ENCODE measurements at regions not wholly inside any gene's neighbourhood (a gene's known extent, or its start where the extent isn't known, plus 50 kb on each side); places are given as distances from the start of the nearest gene placed in this dataset.
"Not testable (repeated sequence)": the region's sequence is repeated elsewhere in the genome, so short reads cannot be mapped to it uniquely, and the experiment has no call there.

DNA sequence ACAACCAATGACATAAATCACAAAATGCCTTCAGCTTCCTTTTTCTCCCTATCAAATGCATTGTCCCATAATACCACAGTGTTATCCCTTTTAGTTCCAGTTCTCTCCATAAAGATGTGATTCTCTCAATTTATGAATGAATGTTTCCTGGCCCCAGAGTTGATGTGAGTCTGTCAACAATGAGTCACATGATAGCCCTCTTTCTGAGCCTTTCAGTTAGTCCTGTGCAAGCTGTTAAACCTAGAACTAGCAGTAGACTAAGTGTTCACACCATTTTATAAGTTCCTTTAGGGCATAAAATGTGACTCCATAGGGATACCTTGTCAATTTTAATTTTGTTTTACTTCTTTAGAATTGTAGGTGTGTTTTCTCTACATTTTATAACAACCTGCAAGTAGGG is 129.5 kb downstream of the PABPC4L start:
- no peak overlapping the region for H3K4me3 ChIP-seq (ENCODE audit: low read depth, low read length)
- DNase-seq (ENCODE audit: low read depth), result no peak
- TF ChIP-seq, protein P1, sequence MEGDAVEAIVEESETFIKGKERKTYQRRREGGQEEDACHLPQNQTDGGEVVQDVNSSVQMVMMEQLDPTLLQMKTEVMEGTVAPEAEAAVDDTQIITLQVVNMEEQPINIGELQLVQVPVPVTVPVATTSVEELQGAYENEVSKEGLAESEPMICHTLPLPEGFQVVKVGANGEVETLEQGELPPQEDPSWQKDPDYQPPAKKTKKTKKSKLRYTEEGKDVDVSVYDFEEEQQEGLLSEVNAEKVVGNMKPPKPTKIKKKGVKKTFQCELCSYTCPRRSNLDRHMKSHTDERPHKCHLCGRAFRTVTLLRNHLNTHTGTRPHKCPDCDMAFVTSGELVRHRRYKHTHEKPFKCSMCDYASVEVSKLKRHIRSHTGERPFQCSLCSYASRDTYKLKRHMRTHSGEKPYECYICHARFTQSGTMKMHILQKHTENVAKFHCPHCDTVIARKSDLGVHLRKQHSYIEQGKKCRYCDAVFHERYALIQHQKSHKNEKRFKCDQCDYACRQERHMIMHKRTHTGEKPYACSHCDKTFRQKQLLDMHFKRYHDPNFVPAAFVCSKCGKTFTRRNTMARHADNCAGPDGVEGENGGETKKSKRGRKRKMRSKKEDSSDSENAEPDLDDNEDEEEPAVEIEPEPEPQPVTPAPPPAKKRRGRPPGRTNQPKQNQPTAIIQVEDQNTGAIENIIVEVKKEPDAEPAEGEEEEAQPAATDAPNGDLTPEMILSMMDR (IDR thresholded peaks at IDR 0.05; ENCODE audit: low read depth, low read length, missing control alignments), result no peak

DNA sequence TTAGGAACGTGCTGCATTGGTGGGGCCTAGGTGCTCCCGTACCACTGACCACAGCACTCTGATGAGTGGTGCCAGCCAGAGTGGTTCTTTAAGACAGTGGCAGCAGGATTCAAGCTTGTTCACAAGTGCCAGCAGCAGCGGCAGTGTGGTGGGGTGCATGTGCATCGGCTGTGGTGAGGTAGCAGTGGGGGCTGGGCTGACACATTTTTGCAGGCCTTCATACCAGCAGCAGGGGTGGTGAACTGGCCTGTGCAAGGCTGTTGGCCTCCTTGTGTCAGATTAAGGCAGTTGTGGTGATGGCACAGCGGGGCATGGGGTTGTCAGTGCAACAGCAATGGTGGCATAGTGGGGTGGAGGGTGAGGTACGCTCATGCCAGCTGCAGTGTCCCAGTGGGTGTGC is 131.4 kb downstream of the PABPC4L start:
- no peak for DNase-seq (ENCODE audit: low read depth)
- TF ChIP-seq, protein P1 (IDR thresholded peaks at IDR 0.05; ENCODE audit: low read depth, low read length, missing control alignments), result no peak
- no peak overlapping the region for H3K4me3 ChIP-seq (ENCODE audit: low read depth, low read length)

DNA sequence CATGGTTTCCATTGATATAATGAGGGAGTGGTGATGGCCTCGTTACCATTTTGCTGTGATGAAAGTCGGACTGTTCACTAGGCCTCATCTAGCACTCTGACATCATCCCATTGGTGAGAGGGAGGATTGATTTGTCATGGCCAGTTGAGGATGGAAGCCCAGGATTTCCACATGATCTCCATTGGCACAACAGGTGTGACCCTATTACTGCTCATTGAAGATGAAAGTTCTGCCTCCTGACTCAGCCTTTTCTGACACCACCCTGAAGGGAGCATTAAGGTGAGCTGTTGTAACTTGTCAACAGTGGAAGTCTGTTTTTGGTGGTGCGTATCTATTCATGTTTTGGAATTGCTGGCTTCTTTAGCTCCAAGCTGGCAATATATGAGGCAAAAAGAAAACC is 144.2 kb downstream of the PABPC4L start:
- H3K4me3 ChIP-seq (ENCODE audit: low read depth, low read length), result no peak overlapping the region
- DNase-seq (ENCODE audit: low read depth), result no peak
- TF ChIP-seq, protein P1 (IDR thresholded peaks at IDR 0.05; ENCODE audit: low read depth, low read length, missing control alignments), result no peak

DNA sequence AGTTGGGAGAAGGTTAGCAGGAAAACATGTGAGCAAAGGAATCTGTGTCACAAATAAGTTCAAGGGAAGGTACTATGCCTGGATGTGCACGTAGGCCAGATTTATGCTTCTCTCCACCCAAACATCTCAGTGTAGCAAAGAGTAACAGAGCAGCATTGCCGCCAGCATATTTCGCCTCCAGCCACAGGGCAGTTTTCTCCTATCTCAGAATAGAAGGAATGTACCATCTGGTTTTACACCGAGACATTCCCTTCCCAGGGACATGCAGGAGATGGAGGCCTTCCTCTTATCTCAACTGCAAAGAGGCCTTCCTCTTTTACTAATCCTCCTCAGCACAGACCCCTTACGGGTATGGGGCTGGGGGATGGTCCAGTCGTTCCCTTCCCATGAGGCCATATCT is 155.4 kb downstream of the PABPC4L start:
- H3K4me3 ChIP-seq (ENCODE audit: low read depth, low read length); DNase-seq (ENCODE audit: low read depth): not testable (repeated sequence)

DNA sequence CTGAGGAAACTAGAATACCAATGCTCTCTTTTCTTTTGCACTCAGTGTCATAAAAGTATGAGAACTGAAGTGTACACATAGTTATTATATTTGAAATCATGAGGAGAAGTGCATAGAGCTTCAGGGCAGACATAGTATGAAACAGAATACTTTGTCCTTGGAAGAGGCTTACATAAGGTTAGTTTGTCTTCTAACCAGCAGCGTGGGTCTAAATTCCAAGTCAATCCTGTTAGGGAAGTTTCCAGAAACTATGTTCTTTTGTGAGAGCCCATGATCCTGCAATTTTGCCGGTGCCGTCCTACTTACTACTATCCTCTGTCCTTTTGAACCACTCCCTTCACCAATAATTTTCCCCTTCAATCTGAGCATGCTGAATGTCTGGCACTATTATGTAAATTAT is 156.2 kb downstream of the PABPC4L start:
- H3K4me3 ChIP-seq (ENCODE audit: low read depth, low read length), result no peak overlapping the region
- no peak for DNase-seq (ENCODE audit: low read depth)
- TF ChIP-seq, protein P1 (IDR thresholded peaks at IDR 0.05; ENCODE audit: low read depth, low read length, missing control alignments), result no peak

DNA sequence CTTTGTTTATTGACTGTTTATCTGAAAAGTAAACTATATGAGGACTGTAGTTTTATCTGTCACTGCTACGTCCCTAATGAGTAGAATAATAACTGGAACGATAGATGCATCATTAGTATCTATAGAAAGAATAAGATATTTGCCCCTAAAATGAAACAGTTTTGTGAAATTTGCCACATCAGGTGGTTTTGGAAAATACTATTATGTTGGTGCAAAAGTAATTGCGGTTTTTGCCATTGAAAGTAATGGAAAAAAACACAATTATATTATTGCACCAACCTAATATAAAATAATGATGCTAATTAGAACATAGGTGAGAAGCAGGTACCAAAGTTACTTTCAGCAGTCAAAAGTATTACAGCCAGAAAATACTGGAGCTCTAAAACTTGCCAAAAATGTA is 158.3 kb downstream of the PABPC4L start:
- TF ChIP-seq, protein P1 (IDR thresholded peaks at IDR 0.05; ENCODE audit: low read depth, low read length, missing control alignments), result no peak
- H3K4me3 ChIP-seq (ENCODE audit: low read depth, low read length), result no peak overlapping the region
- DNase-seq (ENCODE audit: low read depth), result no peak

DNA sequence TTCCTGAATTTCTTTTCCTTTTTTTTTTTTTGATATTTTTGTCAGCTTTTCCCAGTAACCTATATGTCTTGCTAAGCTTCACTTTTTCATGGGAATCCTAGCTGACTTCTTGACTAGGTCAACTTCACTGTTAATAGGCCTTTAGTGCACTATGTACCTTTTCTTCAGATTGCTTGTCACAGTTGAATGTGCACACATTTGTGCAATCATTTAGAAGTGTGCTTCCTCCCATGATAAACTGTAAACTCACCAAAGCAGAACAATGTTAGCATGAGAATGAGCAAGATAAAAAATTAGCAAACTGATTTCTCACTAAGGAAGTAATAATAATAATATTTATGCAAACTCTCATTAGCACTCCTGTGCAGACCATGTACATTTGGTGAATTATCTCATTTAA is 173.2 kb downstream of the PABPC4L start:
- TF ChIP-seq, protein P1 (IDR thresholded peaks at IDR 0.05; ENCODE audit: low read depth, low read length, missing control alignments), result no peak
- H3K4me3 ChIP-seq (ENCODE audit: low read depth, low read length), result no peak overlapping the region
- DNase-seq (ENCODE audit: low read depth), result no peak

DNA sequence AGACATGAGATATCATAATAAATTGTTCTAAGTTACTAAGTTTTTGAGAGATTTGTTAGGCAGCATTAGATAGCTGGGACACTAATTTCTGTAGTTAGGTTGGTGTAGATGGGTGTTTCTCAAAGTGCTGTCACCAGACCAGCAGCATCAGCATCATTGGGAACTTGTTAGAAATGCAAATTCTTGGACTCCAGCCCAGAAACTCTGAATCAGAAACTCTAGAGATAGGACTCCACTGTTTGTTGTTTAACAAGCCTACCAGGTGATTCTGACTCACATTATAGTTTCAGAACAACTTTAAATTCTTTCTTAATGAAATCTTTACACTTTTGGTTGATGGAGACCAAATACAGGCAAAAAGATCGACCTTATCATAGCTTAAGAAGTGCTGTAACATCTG is 173.7 kb downstream of the PABPC4L start:
- DNase-seq (ENCODE audit: low read depth), result no peak
- TF ChIP-seq, protein P1 (IDR thresholded peaks at IDR 0.05; ENCODE audit: low read depth, low read length, missing control alignments), result no peak
- H3K4me3 ChIP-seq (ENCODE audit: low read depth, low read length), result no peak overlapping the region
